HepG2 (cell line): ENCODE measurements at regions not wholly inside any gene's neighbourhood (a gene's known extent, or its start where the extent isn't known, plus 50 kb on each side); places are given as distances from the start of the nearest gene placed in this dataset.

Experiments used
- ASH2L ChIP-seq: fragments of 300-600, 200-600 bp; sonication (generic); IDR thresholded peaks from 2 replicates; pipeline ENCODE4 v1.7.0; 2017; ENCODE audit warnings: low read depth, mild to moderate bottlenecking, moderate library complexity, mixed read lengths, low read length; ENCODE audit not compliant: insufficient read length
- FIP1L1 ChIP-seq: fragments of 200-400 bp; formaldehyde crosslinking; IDR thresholded peaks from 2 replicates; pipeline ENCODE4 v1.6.1; 2018; ENCODE audit warnings: low read depth, mild to moderate bottlenecking, low read length, moderate library complexity, borderline replicate concordance; ENCODE audit not compliant: insufficient read depth
- KDM5A ChIP-seq: fragments of 200-600 bp; sonication (generic); IDR thresholded peaks from 2 replicates; pipeline ENCODE4 v1.7.0; 2018; ENCODE audit warnings: antibody characterized with exemption, mild to moderate bottlenecking, low read length, borderline replicate concordance
- RXRA ChIP-seq: sonication (generic); formaldehyde crosslinking; IDR thresholded peaks from 2 replicates; pipeline ENCODE4 v1.5.1; 2020; ENCODE audit warnings: missing genetic modification reagents
- ZNF234 ChIP-seq: sonication (generic); formaldehyde crosslinking; conservative IDR thresholded peaks from 2 replicates; pipeline ENCODE4 v1.5.1; 2020; ENCODE audit warnings: mild to moderate bottlenecking, missing genetic modification reagents

- no peak for TF ChIP-seq RXRA (CRISPR knock-in tag)
- no peak for TF ChIP-seq ZNF234 (CRISPR knock-in tag)
- TF ChIP-seq ASH2L = no peak
- TF ChIP-seq FIP1L1 = no peak
- no peak for TF ChIP-seq KDM5A
These were observed 984.3 kb downstream of the BCL11A start for GRCh38 chr2:59569124-59569523.
